HG02884 (cell line): ENCODE measurements at regions not wholly inside any gene's neighbourhood (a gene's known extent, or its start where the extent isn't known, plus 50 kb on each side); places are given as distances from the start of the nearest gene placed in this dataset.
A peak's percentile ranks its signal among the peaks of the same experiment; 100 is the strongest.

Experiments used
- ATAC-seq: cut with Tn5 transposase; IDR thresholded peaks from one replicate; pipeline ENCODE4 v1.9.1; 2021; ENCODE audit warnings: mild to moderate bottlenecking, moderate library complexity; ENCODE audit not compliant: unreplicated experiment

DNA sequence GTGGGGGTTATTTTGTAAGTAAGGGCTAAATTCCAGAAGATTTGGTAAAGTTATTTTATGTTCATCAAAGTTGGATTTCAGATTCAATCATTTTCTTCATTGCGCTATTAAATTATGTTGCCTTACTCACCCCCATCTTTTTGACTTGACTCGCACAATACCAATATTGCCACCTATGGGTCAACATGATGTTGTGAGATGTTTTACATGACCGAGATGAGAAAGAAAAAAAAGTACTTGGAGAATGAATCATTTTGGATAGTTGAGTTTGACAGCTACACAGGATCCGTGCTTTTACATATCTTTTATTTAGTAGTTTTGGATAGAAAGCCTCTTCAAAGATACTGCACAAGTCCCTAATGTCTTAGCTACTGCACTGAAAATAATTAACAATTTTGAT lies 224.2 kb upstream of the EMCN start:
- no peak for ATAC-seq

GRCh38 chr4:100739426-100739825 lies 221.6 kb upstream of the EMCN start:
- no peak for ATAC-seq

DNA sequence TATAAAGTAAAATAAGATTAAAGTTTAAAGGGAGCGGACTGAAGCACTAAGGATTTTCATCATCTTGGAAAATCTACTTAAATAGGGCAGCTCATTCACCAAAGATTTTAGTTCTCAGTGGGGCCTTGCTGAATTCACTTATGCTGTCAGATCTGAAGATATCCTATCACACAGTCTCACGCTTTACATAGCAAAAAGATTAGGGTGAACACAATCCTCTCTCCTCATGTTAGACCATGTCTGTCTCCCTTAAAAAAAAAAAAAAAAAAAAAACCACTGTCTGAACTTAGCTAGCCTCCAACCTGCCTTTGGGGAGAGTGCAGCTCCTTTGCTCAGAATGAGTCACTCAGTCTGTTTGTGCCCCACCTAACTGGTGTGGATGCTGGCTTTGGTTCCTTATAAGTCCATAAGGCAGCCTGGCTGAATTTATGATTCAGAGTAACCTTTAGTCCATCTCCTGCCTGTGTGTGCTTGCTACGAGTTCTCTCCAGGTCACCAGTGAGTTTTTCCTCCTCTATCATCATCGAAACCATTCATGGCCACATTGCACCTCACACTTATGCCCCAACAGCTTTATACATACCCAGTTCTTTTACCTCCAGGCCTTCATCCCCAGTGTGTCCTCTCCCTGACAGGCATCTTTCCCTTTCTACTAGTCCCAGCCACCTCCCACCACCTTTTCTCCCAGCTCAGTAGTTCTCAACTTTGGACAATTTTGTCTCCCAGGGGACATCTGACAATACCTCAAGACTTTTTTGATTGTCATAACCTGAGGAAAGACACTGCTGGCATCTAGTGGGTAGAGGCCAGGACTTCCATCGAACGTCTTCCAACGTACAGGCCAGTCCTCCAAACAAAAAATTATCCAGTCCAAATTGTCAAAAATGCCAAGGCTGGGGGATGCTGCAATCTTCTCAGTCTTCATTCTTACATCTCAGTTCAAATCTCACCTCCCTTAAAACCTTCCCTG lies 220.7 kb upstream of the EMCN start:
- ATAC-seq, result peak; percentile 72

DNA sequence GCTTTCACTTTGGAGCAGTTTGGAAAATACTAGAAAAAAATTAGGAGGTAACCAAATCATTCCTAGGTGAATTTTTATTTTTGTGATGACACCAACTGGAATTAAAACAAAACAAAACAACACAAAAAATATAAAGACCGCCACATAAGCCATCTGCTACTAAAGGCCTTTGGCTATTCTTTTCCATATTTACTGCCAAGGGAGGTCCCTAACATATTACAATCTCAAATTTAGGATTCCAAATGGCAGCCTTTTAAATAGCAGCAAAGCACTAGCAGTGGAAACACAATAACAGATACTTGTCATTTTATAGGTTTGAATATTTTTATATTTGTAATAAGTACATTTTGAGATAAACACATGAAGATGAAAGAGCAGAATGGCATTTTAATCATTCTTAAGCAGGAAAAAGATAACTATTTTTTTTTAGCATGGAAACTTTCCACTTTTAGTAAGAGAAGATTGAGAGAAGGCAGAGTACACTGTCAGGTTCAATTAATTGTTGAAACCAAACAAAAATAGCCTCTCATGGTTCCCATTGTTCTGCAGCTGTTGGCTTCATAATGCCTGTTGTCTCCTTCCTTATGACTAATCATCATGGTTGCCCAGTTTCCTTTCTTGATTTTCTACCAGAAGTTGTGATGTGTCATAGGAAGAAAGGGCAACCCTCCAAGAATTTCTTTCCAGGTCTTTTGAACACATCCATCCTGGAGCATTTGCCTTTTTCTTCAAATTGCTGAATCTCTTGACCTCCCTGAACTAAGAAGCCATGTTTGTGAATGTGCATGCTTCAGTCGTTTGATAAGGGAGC lies 219.0 kb upstream of the EMCN start:
- ATAC-seq, result no peak

GRCh38 chr4:100728861-100729260 lies 211.0 kb upstream of the EMCN start:
- no peak for ATAC-seq

- ATAC-seq, result peak; percentile 81
Measured at GRCh38 chr4:100722866-100723459, 205.1 kb upstream of the EMCN start.

DNA sequence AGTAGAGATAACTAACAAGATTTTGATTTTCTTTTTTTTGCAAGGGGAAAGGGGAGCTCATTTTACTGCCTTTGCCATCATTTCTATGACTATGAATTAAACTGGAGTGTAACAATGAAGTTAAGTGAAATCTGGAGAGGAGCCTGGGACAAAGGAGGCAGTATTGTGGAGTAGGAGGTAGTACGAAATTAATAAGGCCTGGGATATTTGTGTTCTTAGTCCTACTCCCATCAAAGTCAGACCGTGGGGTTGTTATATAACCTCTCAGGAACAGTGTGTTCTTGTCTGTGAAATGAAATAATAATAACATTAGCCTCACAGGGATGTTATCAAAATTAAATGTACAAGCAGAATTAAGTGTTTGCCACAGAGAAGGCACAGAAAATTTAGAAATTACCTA lies 204.3 kb upstream of the EMCN start:
- ATAC-seq, result no peak

- no peak for ATAC-seq
Measured at GRCh38 chr4:100721490-100721889, 203.7 kb upstream of the EMCN start.

- ATAC-seq, result no peak
Measured at GRCh38 chr4:100721077-100721476, 203.3 kb upstream of the EMCN start.

DNA sequence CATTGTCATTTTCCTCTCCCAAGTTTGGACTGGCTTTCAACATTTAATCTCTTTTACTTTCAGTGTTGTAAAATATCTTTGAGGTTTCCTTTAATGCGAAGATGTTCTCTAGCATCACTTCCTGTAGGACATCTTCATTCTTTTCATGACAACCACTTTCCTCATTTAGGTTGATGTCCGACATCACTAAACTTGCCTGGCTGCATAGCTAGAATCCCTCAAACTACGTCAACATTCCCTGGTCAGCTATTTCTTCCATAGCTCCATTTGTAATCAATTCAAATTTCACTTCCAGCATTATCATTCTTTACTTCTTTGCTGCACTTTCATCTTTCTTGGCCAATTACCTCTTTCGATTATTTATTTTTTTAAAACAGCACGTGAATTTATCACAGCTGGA lies 198.6 kb upstream of the EMCN start:
- no peak for ATAC-seq

- ATAC-seq, result no peak
Measured at GRCh38 chr4:100708776-100709175, 191.0 kb upstream of the EMCN start.

- ATAC-seq, result no peak
Measured at GRCh38 chr4:100707786-100708185, 190.0 kb upstream of the EMCN start.

- no peak for ATAC-seq
Measured at GRCh38 chr4:100696531-100696930, 178.7 kb upstream of the EMCN start.

DNA sequence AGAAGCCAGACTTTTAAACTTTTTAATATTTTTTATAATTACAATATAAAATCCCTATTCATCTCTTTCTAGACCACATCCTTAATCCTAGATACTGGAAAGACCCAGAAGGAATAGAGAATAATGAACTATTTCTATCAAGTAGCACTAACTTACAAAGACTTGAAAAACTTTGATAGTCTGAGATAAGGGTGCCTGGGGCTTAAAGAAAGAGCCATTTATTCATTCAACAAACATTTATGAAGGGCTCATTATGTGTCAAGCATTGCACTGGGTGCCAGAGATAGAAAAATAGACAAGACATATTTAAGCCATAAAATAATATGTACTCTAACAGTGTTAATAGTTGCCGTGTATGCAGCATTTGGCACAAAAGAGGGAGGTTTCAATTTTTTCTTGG lies 178.0 kb upstream of the EMCN start:
- no peak for ATAC-seq

- no peak for ATAC-seq
Measured at GRCh38 chr4:100695039-100695654, 177.3 kb upstream of the EMCN start.

GRCh38 chr4:100694467-100694866 lies 176.6 kb upstream of the EMCN start:
- ATAC-seq, result no peak

DNA sequence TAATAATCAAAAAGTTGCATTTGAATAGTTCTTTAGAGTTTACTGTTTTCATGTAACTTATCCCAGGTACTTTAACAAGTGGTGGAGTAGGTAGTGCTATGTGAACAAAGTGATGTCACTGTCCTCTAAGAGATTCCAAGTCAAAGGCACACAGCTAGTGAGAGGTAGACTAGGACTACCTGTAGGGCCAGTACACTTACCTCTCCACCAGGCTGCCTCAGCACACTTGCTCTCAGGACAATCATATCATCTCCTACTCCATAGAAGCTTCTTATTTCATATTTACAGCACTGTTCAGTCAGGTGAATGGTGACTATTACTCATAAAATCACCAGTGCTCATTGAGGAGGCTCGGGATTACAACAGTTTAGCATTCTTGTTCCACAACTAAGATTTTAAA lies 173.0 kb upstream of the EMCN start:
- no peak for ATAC-seq

DNA sequence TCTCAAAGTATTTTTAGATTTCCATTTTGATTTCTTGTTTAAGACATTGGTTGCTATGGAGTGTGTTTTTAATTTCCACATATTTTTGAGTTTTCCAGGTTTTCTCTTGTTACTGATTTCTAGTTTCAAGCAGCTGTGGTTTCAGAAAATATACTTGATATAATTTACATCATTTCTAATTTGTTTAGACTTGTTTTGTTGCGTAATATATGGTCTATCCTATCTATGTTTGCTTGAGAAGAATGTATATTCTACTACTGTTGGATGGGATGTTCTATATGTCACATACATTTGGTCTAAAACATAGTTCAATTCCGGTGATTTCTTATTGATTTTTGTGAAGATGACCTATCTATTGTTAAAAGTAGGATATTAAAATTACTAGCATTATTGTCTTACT lies 170.5 kb upstream of the EMCN start:
- ATAC-seq, result no peak

- no peak for ATAC-seq
Measured at GRCh38 chr4:100682477-100683218, 164.8 kb upstream of the EMCN start.

DNA sequence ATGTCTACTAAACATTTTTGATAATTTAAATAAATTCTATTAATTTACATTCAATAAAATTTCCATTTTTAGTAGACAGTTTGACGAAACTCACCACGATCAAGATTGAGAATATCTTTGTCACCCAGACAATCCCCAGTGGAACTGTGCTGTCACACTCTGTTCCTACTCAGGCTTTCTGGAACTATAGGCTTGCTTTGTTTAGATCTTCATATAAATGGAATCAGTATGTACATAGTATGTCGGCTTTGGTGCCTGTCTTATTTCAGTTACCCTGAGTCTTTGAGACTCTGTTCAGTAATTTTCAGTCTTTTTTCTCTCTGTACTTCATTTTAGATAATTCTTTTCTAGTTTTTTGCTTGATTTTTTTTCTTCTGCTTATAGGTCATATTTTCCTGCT lies 163.5 kb upstream of the EMCN start:
- no peak for ATAC-seq
